ENCODE measurements at regions not wholly inside any gene's neighbourhood (a gene's known extent, or its start where the extent isn't known, plus 50 kb on each side); places are given as distances from the start of the nearest gene placed in this dataset.

- no peak overlapping the region for H3K27ac Mint-ChIP-seq (ENCODE audit: unreplicated experiment)
- H3K4me1 Mint-ChIP-seq (ENCODE audit: low read depth, unreplicated experiment): no peaks in the 10 kb centered on the region
- TF ChIP-seq CTCF (IDR thresholded peaks at IDR 0.05; ENCODE audit: partially characterized antibody, unreplicated experiment): no peak
- DNase-seq: no peak
- H3K9me3 Mint-ChIP-seq (ENCODE audit: unreplicated experiment): no peaks in the 10 kb centered on the region
- H3K36me3 Mint-ChIP-seq (ENCODE audit: unreplicated experiment): no peaks in the 10 kb centered on the region
- H3K4me3 Mint-ChIP-seq (ENCODE audit: unreplicated experiment): no peak overlapping the region
- peaks cover 3% of the 10 kb centered on the region for H3K27me3 Mint-ChIP-seq (ENCODE audit: unreplicated experiment)
Measured at GRCh38 chr6:145557474-145557873, 177.8 kb downstream of the EPM2A start.

- Mint-ChIP-seq H3K9me3 (ENCODE audit: unreplicated experiment) (no peaks in the 10 kb centered on the region), H3K36me3 (ENCODE audit: unreplicated experiment) (no peaks in the 10 kb centered on the region), H3K27ac (ENCODE audit: unreplicated experiment) (no peak overlapping the region), H3K4me1 (ENCODE audit: low read depth, unreplicated experiment) (no peaks in the 10 kb centered on the region), H3K27me3 (ENCODE audit: unreplicated experiment) (peaks cover 2% of the 10 kb centered on the region), H3K4me3 (ENCODE audit: unreplicated experiment) (no peak overlapping the region)
- TF ChIP-seq CTCF (IDR thresholded peaks at IDR 0.05; ENCODE audit: partially characterized antibody, unreplicated experiment): no peak
- DNase-seq: no peak
Measured at GRCh38 chr6:145559836-145560235, 175.5 kb downstream of the EPM2A start.

- DNase-seq: no peak
- Mint-ChIP-seq H3K4me1 (ENCODE audit: low read depth, unreplicated experiment) (no peaks in the 10 kb centered on the region), H3K27me3 (ENCODE audit: unreplicated experiment) (no peaks in the 10 kb centered on the region), H3K9me3 (ENCODE audit: unreplicated experiment) (no peaks in the 10 kb centered on the region), H3K36me3 (ENCODE audit: unreplicated experiment) (no peaks in the 10 kb centered on the region), H3K4me3 (ENCODE audit: unreplicated experiment) (no peak overlapping the region), H3K27ac (ENCODE audit: unreplicated experiment) (no peak overlapping the region)
- no peak for TF ChIP-seq CTCF (IDR thresholded peaks at IDR 0.05; ENCODE audit: partially characterized antibody, unreplicated experiment)
Measured at GRCh38 chr6:145561095-145562072, 173.9 kb downstream of the EPM2A start.

- DNase-seq: no peak
- no peak for TF ChIP-seq CTCF (IDR thresholded peaks at IDR 0.05; ENCODE audit: partially characterized antibody, unreplicated experiment)
- H3K4me3 Mint-ChIP-seq (ENCODE audit: unreplicated experiment): no peak overlapping the region
- H3K9me3 Mint-ChIP-seq (ENCODE audit: unreplicated experiment): no peaks in the 10 kb centered on the region
- no peak overlapping the region for H3K27ac Mint-ChIP-seq (ENCODE audit: unreplicated experiment)
- H3K36me3 Mint-ChIP-seq (ENCODE audit: unreplicated experiment): no peaks in the 10 kb centered on the region
- H3K27me3 Mint-ChIP-seq (ENCODE audit: unreplicated experiment): no peaks in the 10 kb centered on the region
- H3K4me1 Mint-ChIP-seq (ENCODE audit: low read depth, unreplicated experiment): no peaks in the 10 kb centered on the region
Measured at GRCh38 chr6:145562771-145563615, 172.3 kb downstream of the EPM2A start.
